UCSD-AML1 (cell line): ENCODE measurements at regions not wholly inside any gene's neighbourhood (a gene's known extent, or its start where the extent isn't known, plus 50 kb on each side); places are given as distances from the start of the nearest gene placed in this dataset.
"Not testable (repeated sequence)": the region's sequence is repeated elsewhere in the genome, so short reads cannot be mapped to it uniquely, and the experiment has no call there.

Source experiments
- DNase-seq: peaks from one replicate; lab custom pipeline; 2025; ENCODE audit not compliant: unreplicated experiment; lab: John Stamatoyannopoulos, UW

DNA sequence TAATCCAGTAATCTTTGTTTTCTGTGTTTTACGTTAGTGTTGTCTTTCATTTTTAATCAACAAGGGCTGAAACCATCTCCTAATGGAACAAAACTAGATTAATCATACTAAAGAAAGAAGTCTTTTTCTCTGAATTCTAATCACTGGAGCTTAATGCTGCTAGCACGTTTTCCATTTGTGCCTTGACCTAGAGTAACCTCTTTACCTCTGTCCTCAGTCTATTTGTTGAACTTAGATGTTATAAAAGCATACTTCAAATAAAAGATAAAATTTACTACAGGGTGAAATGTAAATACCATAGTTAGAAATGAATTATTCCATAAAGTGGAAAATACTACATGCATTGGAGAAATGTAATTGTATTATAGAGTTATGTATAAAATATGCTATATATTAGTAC is 207.1 kb downstream of the NKX6-1 start:
- no peak for DNase-seq

DNA sequence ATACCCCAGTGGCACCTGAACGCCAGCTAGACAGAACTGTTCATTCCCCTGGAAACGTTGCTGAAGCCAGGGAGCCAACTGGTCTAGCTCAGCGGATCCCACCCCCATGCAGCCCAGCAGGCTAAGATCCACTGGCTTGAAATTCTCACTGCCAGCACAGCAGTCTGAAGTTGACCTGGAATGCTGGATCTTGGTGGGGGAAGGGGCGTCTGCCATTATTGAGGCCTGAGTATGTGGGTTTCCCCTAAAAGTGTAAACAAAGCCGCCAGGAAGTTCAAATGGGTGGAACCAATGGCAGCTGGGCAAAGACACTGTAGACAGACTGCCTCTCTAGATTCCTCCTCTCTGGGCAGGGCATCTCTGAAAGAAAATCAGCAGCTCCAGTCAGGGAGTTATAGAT is 213.0 kb downstream of the NKX6-1 start:
- DNase-seq = no peak

DNA sequence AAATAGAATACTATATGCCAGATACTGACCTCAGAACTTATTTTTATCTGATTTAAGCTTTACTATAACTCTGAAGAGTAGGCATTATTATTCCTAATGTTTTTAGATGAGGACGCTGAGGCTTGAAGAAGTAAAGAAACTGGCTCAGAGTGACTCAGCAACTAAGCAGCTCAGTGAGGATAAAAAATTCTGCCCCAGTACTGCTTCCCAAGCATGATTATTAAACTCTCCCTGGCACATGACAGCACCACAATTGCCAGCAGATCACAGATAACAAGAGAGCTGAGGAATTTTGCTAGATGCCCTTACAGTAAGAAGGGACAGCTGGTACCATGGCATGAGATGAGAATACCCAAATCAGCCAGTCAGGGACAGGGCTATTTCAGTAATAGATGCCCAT is 219.4 kb downstream of the NKX6-1 start:
- DNase-seq = no peak

- no peak for DNase-seq
Observed at GRCh38 chr4:84277923-84278322, 221.2 kb downstream of the NKX6-1 start.

DNA sequence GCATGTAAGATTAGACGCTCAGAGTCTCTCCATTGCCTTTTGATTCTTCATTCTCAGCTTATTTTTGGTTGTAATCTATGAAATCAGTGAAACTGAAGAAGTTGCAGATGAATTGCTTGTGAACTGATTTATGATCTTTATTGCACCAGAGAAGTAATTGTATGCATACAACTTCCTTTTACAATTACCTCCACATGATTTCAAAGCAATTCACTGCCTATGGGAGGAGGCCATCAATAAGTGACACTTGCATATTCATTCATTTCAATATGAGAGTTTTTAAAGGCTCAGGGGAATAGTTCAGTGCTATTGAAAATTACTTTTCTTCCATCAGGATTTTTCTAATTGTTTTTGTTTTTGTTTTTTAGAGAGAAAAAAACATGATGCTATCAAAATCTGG is 222.3 kb downstream of the NKX6-1 start:
- no peak for DNase-seq

- DNase-seq = no peak
Observed at GRCh38 chr4:84269536-84270044, 229.5 kb downstream of the NKX6-1 start.

GRCh38 chr4:84264652-84265051 is 234.4 kb downstream of the NKX6-1 start:
- DNase-seq = no peak

GRCh38 chr4:84263415-84263814 is 235.7 kb downstream of the NKX6-1 start:
- DNase-seq = no peak

- no peak for DNase-seq
Observed at GRCh38 chr4:84260495-84260894, 238.6 kb downstream of the NKX6-1 start.

- no peak for DNase-seq
Observed at GRCh38 chr4:84258905-84259830, 239.9 kb downstream of the NKX6-1 start.

GRCh38 chr4:84254537-84254936 is 244.6 kb downstream of the NKX6-1 start:
- DNase-seq = no peak

DNA sequence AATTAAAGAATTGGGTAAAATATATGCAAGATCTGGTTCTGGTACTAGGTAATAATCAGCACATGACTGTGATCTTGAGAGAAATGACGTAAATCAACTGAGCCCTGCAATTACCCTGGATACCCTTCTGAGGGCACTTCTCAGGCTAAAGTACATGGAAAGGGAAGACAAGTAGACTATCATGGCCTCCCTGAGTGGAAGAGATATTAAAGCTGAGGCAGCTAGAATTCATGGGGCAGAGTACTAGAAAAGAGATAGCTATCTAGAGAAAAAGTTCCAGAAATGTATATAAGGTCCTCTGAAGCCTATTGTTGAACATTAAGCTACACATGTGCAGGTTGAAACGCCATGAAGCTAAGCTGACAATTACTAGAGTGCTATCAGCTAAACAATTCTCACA is 249.6 kb downstream of the NKX6-1 start:
- DNase-seq = no peak

GRCh38 chr4:84245042-84245441 is 254.1 kb downstream of the NKX6-1 start:
- not testable (repeated sequence) for DNase-seq

DNA sequence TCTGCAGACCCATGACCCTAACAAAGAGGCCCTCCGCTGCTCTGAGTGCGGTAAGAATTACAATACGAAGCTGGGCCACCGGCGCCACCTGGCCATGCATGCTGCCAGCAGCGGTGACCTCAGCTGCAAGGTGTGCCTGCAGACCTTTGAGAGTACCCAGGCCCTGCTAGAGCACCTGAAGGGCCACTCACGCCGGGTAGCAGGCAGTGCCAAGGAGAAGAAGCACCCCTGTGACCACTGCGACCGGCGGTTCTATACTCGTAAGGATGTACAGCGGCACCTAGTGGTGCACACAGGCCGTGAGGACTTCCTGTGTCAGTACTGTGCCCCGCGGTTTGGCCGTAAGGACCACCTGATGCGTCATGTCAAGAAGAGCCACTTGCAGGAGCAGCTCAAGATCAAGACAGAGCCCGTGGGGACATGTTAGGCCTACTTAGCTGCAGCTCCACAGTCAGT is 254.7 kb downstream of the NKX6-1 start:
- not testable (repeated sequence) for DNase-seq

- no peak for DNase-seq
Observed at GRCh38 chr4:84243685-84244084, 255.4 kb downstream of the NKX6-1 start.

DNA sequence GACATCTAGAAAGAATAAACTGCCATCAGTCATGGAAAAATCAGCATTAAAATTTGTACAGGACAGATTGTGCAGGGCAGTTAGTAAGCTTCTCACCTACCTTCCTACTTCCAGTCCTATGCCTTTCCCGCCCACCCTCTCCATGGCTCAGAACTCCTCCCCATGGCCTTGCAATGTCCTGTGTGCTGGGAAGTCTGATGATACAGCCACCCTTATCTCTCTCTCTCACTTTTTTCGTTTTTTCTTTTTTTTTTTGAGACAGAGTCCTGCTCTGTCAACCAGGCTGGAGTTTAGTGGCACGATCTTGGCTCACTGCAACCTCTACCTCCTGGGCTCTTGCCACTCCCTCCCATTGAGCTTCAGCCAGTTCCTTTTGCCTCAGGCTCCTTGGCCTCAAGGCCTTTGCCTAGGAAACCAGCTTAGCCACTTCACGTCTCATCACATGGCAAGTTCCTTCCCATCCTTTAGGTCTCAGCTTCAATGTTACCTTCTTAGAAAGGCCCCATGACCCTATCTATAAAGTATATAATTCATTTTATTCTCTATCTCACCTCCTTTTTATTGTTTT is 259.7 kb downstream of the NKX6-1 start:
- DNase-seq = no peak

DNA sequence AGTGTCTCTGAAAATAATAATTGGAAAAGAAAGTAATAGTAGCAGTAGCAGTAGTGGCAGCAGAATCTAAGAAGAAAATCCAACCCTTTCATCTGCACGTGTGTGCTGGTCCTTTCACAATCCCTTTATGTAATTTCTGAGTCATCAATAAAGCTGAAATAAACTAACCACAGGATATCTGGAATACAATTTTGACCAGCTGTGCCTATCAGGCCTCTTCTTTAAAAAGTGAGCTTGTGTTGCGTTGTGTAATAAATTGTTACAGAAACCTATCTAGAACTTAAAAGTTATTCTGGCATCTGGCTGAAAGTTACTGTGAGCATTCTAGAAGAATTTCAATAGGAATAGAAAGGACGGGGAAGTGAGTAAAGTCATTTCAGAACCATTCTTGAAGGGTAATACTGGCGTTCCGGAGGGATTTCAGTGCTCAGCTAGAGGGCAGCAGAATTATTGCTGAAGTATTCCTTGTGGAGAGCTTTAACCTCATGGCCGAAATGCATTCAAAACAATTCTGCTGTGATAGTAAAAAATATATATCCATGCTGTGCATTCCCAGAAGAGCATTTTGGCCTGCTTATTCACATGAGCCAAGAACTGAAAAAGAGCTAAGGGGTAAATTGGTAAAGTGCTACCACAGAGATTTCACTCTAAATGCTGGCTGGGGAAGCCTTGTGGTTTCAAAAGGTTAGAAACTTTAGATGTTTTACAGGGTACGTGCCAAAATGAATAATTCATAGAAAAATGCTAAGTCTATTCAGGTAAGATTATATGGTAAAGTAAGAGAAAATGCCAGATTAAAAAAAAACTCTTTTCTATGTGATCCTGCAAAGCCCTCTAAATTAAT is 260.6 kb downstream of the NKX6-1 start:
- DNase-seq = no peak

- no peak for DNase-seq
Observed at GRCh38 chr4:84237008-84237407, 262.1 kb downstream of the NKX6-1 start.

DNA sequence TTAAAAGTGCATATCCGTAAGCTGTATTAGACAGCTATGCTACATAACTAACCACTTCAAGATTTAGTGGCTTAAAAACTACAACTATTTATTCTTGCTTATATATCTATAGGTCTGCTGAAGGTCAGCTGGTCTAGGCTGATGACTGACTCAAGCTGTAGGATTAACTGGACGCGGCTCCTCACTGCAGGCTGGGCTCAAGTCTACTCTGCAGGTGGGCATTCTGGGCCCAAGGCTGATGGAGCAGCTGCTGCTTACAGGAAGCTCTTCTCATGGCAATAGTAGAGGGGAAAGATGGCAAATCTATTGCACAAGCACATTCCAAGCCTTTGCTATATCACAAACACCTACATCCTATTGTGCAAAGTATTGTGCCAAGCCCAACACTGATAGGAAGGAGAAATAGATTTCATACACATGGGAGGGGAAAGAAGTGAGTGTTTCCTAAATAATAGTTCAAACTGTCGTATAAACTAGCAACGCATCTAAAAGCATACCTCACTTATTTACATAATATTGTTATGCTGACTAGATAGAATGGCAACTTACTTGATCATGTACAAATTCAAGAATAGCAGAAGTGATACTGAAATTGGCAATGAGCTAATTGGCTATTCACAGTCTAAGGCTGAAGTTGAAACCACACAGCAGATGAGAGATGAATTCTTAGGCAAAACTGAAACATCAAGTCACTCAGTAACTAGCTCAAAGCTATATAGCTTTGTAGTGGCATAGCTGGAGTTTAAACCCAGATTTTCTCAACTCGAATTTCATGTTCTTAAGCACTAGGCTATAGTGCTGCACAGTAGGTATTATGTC is 263.8 kb downstream of the NKX6-1 start:
- no peak for DNase-seq

- DNase-seq = no peak
Observed at GRCh38 chr4:84232309-84233095, 266.6 kb downstream of the NKX6-1 start.
